ENCODE measurements at regions not wholly inside any gene's neighbourhood (a gene's known extent, or its start where the extent isn't known, plus 50 kb on each side); places are given as distances from the start of the nearest gene placed in this dataset.
A peak's percentile ranks its signal among the peaks of the same experiment; 100 is the strongest.

DNA sequence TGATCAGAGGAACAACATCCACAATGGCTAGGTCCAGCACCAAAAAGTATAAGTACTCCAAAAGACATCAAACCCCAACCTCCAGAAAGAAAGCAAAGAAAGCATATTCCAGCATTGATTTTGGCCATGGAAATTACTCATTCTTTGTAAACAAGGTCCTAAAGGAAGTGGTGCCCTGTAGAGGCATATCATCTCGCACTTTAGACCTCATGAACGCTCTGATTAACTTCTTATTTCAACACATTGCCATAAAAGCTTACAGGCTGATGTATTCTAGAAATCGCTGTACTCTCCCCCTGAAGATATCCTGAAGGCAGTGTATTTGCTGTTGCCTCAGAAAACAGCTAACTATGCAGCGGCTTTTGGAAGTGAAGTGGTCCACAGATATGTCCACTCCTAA is 82.7 kb upstream of the TNPO1 start:
- DNase-seq (ENCODE audit: low read depth), result no peak
- TF ChIP-seq CTCF (conservative IDR thresholded peaks at IDR 0.05; ENCODE audit: control insufficient read depth, insufficient read depth, low read depth, low read length), result no peak
- no peak overlapping the region for H3K4me3 ChIP-seq (ENCODE audit: control insufficient read depth, low read depth, low read length)

DNA sequence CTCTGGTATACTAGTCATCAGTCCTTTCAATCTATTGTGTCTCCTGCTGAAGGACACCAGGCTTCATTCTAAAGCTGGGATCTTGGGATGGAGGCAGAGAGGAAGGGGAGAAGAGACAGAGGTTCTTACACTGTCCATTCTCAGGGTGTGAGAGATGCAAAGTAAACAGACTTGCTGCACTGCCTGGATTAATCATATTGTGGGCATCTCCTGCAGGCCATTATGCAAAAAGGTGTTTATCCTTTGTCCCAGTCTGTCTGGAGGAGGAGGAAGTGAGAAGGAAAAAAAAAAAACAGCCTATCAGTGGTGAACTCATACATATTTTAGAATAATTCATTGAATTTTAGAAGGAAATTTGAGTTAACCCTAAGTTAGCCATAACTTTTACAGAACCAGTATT is 92.9 kb upstream of the TNPO1 start:
- H3K4me3 ChIP-seq (ENCODE audit: control insufficient read depth, low read depth, low read length), result no peak overlapping the region
- no peak for TF ChIP-seq CTCF (conservative IDR thresholded peaks at IDR 0.05; ENCODE audit: control insufficient read depth, insufficient read depth, low read depth, low read length)
- peak; percentile 6 for DNase-seq (ENCODE audit: low read depth)

GRCh38 chr5:72722792-72723452 is 93.5 kb upstream of the TNPO1 start:
- H3K4me3 ChIP-seq (ENCODE audit: control insufficient read depth, low read depth, low read length), result no peak overlapping the region
- DNase-seq (ENCODE audit: low read depth), result no peak
- TF ChIP-seq CTCF (conservative IDR thresholded peaks at IDR 0.05; ENCODE audit: control insufficient read depth, insufficient read depth, low read depth, low read length), result no peak

GRCh38 chr5:72721844-72722243 is 94.6 kb upstream of the TNPO1 start:
- no peak overlapping the region for H3K4me3 ChIP-seq (ENCODE audit: control insufficient read depth, low read depth, low read length)
- DNase-seq (ENCODE audit: low read depth), result no peak

DNA sequence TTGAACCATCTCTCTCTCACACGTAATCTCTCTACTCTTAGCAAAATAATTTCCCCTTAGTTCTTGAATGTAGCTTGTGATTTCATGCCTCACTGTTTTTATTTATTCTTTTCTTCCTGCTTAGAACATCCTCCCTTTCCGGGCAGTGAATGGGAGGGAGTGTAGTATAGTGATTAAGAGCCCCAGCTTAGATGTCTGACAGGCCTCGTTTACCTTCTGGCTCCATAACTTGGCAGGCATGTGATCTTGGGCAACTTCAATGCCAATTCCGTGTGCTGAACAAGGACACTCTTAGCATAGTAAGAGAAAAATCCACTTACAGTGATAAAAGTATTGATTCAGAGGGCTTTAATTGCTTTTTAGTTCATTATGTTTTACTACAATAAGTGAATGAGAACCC is 96.3 kb upstream of the TNPO1 start:
- no peak overlapping the region for H3K4me3 ChIP-seq (ENCODE audit: control insufficient read depth, low read depth, low read length)

More at GRCh38 chr5:72721844-72722243, 94.6 kb upstream of the TNPO1 start:
- TF ChIP-seq CTCF (conservative IDR thresholded peaks at IDR 0.05; ENCODE audit: control insufficient read depth, insufficient read depth, low read depth, low read length), result no peak

GRCh38 chr5:72711351-72711750 is 105.1 kb upstream of the TNPO1 start:
- DNase-seq (ENCODE audit: low read depth), result no peak
- H3K4me3 ChIP-seq (ENCODE audit: control insufficient read depth, low read depth, low read length), result no peak overlapping the region
- TF ChIP-seq CTCF (conservative IDR thresholded peaks at IDR 0.05; ENCODE audit: control insufficient read depth, insufficient read depth, low read depth, low read length), result no peak

More for the DNA sequence above, 96.3 kb upstream of the TNPO1 start:
- DNase-seq (ENCODE audit: low read depth), result no peak
- TF ChIP-seq CTCF (conservative IDR thresholded peaks at IDR 0.05; ENCODE audit: control insufficient read depth, insufficient read depth, low read depth, low read length), result no peak

GRCh38 chr5:72709341-72709740 is 107.1 kb upstream of the TNPO1 start:
- DNase-seq (ENCODE audit: low read depth), result no peak
- no peak overlapping the region for H3K4me3 ChIP-seq (ENCODE audit: control insufficient read depth, low read depth, low read length)
- TF ChIP-seq CTCF (conservative IDR thresholded peaks at IDR 0.05; ENCODE audit: control insufficient read depth, insufficient read depth, low read depth, low read length), result no peak
